GM19328 (cell line): ENCODE measurements at regions not wholly inside any gene's neighbourhood (a gene's known extent, or its start where the extent isn't known, plus 50 kb on each side); places are given as distances from the start of the nearest gene placed in this dataset.

Experiments
- ATAC-seq: cut with Tn5 transposase; IDR thresholded peaks from one replicate; pipeline ENCODE4 v1.9.1; 2021; ENCODE audit warnings: mild to moderate bottlenecking, moderate library complexity; ENCODE audit not compliant: unreplicated experiment

DNA sequence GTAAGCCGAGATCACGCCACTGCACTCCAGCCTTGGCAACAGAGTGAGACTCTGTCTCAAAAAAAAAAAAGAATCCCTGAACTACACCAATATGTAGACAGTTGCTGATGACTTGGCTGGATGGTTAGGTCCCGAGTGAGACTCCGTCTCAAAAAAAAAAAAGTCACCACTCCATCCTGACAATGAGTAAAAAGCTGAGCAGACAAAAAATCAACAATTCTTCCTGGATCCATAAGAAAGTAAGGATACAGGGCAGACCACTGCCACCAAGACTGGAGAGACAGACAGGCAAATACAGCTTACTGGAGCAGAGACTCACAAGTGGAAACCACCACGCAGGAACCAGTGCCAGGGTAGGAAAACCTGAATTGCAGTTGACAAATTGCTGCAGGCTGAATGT lies 67.1 kb upstream of the ERCC4 start:
- no peak for ATAC-seq

DNA sequence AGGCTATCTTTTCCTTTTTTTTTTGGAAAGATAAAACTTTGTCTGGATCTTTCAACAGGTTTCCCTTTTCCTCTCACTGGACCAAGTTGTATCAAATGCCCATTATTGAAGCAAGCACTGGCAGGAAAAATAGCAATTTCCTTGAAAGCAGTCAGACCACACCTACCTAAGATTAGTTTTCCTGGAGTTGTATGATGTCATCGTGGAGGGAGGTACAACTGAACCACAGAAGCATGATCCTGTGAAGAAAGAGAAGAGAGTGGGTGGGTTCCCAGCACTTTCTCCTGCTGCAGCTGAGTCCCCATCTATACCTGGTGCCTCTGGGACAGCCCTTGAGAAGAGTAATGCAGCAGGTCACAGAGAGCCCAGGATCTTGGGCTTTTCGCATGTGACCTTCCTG lies 63.6 kb upstream of the ERCC4 start:
- no peak for ATAC-seq

DNA sequence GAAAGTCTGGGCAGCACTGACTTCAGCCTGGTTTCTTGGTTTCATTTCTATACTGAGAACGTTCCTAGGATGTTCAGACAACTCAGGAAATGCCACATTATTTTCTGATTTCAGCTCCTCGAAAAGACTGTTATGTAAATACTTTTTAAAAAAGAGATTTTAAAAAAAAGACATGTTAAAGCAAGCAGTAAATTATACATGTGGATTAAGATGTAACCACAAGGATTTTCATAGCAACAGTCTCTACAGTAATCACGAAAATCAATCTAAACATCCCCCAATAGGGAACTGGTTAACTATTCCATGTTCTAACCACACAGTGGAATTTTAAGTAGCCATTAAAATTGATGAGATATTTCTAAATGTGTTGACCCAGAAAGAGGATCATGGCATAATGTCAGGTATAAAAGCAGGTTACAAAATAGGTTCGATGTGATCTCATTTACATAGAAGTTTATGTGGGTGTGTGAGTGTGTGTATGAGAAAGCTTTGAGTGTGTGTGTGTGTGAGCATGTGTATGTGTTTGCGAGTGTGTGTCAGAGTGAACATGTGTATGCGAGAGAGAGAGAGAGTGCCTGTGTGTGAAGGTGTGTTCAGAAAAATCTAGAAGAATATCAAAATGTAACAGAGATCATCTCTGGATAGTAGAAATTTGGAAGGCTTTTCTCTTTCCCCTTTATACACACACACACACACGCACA lies 63.0 kb upstream of the ERCC4 start:
- ATAC-seq: no peak

DNA sequence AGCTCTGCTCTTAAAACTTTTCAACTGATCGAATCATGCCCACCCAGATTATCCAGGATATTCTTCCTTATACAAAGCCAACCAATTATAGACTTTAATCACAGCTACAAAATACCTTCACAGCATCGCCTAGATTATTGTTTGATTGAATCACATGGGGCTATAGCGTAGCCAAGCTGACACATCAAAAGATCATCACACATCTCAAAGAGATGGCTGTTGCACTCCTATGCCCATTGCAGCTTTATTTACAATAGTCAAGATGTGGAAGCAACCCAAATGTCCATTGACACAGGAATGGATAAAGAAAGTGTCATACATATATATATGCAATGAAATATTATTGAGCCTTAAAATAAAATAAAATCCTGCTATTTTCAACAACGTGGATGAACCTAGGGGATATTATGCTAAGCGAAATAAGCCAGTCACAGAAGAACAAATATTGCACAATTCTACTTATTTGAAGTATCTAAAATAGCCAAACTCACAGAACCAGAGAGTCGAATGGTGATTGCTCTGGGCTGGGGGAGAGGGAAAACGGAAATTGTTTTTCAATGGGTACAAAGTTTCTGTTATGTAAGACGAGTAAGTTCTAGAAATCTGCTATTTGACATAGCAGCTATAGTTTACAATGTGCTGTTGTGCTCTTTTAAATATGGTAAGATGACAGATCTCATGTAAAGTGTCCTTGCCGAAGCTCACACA lies 60.9 kb upstream of the ERCC4 start:
- no peak for ATAC-seq

DNA sequence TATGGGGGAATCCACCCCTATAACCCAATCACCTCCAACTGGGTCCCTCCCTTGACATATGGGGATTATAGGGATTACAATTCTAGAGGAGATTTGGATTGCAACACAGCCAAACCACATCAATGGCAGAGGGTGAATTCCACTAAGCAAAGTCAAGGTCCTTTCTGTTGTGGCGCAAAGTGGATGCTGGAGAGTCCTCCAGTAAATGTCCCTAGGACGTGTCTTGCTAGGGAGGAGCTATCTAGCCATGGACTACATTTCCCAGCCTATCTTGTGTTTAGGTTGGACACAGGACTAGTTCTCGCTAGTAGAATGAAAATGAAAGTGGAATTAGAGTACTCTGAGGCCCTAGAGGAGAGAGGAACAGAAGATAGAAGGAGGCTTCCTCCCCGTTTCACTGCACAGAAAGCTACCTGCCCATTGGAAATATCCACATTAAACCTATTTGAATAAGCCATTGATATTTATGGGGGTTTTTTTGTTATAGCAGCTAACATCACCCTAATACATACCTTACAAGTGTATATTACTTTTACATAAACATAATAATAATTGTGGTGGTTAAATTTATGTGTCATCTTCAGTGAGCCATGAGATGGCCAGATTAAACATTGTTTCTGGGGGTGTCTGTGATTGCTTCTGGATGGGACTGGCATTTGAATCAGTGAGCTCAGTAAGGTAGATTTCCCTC lies 56.7 kb upstream of the ERCC4 start:
- no peak for ATAC-seq

DNA sequence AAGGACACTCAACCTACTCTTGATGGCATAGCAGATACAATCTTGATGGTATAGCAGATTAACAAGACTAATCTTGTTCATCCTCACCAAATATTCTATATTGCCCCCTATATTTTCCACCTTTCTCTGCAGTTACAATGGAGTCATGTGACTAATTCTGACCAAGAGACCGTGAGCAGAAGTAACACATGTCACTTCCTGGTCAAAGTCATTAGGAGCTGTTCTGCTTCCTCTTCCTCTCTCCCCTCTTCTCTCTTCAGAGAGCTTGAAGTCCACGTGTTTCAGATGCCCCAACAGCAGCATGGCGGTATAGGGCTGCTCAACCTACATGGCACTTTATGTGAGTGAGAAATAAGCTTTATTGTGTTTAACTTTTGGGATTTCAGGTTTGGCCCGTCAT lies 55.3 kb upstream of the ERCC4 start:
- ATAC-seq: no peak

DNA sequence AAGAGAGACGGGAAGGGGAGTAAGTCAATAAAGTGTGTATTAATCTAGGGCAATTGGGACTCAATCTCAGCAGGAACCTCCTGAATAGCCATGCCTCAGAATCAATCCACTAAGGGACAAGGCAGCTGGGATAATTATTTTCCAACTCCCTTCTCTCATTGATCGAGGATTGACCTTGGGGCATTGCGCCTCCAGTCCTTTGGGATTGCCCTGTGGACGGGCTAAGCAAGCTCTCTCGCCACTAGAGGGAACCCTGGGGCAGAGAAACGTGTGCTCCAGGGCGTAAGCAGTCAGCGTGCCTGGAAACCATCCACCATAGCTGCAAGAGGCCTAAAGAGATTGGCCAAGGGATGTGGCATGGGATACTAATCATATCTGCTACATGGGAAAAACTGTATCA lies 53.9 kb upstream of the ERCC4 start:
- peak; percentile 53 for ATAC-seq
